Central memory CD4-positive, alpha-beta T cell (primary cell): ENCODE measurements at regions not wholly inside any gene's neighbourhood (a gene's known extent, or its start where the extent isn't known, plus 50 kb on each side); places are given as distances from the start of the nearest gene placed in this dataset.
"Not testable (repeated sequence)": the region's sequence is repeated elsewhere in the genome, so short reads cannot be mapped to it uniquely, and the experiment has no call there.

Experiments used
- DNase-seq: peaks from one replicate; pipeline ENCODE4 v3.0.0; 2022

DNA sequence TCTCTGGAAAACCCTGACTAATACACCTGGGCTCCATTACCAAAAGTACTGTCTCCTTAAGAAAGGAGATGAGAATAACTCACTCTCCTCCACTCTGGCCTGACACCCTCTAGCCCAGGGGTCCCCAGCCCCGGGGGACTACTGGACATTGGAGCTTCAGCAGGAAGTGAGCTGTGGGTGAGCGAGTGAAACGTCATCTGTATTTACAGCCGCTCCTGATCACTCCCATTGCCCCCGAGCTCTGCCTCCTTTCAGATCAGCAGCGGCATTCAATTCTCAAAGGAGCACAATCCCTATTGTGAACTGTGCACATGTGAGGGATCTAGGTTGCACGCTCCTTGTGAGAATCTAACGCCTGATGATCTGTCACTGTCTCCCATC lies 126.3 kb upstream of the TNRC6C start:
- DNase-seq: no peak

- DNase-seq: no peak
These were observed 124.7 kb upstream of the TNRC6C start for GRCh38 chr17:77833769-77834168.

DNA sequence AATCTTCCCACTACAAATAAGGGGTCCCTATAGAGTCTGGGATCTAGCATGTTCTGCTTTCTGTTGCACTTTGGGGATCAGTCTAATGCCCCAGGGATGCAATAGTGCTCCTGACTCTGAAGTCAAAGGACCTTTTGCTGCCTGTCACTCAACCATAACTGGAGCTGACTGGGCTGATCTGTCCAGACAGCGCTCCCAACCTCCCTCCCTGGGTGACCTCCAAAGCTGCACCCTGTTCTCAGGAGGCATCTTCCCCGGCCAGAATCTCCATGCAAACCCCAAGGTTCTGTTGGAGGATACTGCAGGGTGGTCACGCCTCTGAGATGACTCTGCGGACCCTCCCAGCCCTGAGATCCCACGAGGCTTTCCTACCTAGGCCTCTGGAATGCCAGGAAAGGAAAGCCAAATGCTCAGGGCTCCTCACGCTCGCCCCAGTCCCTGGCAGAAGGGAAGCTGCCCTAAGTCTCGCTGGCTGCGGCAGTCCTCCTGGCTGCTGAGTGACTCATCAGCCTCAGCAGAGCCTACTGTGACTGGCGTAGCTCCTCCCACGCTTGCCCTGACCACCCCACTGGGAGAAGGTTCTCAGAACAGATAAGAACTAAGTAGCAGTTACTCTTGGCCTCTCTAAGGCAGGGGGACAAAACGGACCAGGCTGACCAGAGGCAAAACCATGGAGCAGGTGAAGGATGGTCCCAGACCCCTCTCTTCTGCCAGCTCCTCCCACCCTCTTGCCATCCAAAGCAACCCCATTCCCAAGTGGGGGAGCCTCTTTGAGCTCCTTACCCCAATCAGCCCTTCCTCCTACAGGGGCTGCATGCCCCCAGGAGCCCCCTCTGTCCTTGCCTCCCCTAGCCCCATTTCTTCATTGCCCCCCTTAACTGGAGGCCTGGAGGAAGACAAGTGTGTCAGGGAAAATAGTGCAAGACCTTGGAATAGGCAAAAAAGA lies 124.1 kb upstream of the TNRC6C start:
- DNase-seq: no peak

- peak; percentile 27 for DNase-seq
These were observed 121.9 kb upstream of the TNRC6C start for GRCh38 chr17:77836557-77837041.

- not testable (repeated sequence) for DNase-seq
These were observed 121.4 kb upstream of the TNRC6C start for GRCh38 chr17:77837072-77837471.

GRCh38 chr17:77837917-77838316 lies 120.6 kb upstream of the TNRC6C start:
- DNase-seq: no peak

DNA sequence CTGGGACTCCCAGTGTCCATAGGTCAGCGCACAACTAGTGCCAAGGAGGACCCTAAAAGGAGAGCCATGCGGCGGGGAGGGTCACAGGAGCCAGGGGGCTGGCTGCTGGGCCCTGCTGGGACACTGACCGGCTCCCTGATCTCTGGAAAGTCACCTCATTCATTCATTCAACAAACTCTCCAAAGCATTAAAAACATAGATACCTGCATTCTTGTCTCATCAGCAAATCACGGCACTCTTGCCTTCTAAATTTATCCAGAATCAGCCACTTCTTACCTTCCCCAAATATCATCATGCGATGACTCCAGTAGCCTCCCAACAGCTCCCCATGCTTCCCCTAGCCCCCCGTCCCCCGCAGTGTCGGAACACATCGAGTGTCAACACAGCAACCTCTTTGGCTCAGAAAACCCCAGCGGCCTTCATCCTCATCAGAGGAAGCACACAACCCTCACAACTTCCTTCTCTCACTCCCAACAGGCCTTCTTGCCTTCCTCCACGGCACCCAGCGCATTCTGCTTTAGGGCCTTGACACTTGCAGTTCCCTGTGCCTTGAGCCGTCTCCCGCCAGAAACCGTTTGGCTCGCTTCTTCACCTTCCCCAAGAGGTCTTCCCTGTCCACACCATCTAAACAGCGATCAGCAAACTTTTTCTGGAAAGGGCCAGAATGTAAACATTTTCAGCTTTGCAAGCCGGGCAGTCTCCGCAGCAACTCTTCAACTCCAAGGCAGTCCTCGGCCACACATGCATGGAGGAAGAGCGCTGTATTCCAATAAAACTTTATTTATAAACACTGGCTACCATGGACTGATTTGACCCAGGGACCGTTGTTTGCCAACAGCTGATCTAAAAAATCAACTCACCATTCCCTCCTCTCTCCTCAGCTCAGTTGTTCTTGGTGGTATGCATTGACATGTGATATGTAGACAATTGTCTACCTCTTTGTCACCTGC lies 119.5 kb upstream of the TNRC6C start:
- no peak for DNase-seq

DNA sequence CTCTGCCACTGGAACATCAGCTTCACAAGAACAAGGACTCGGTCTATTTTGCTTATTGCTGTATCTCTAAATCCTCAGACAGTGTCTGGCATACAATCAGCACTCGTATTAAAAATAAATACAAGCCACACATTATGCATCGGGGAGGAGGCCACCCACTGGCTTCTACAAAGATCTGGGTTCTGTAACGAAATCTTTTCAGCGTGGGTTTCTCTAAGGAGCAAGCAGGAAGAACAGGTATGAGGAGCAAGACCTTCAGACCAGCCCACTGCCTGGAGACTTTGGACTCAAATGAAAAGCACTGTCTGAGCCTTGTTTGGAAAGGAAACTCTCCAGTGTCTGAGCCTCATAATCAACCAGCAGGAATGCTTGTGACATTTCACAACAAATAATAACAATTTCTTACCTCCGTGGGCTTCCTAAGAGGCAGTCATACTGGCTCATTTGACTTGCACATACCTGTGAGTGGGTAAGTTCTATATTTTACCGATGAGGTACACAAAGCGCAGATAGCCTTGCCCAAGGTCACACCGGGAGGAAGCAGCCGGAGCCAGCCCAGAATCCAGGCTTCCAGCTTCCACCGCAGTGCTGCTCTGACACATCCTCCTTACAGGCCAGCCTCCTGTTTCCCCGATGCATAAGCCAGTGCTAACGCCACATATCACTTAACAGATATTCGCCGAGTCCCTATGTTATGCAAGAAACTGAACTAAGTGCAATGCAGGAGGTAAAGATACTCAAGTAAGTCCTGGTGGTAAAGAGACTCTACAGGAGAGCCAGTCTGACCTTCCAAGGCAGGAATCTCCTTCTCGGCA lies 118.6 kb upstream of the TNRC6C start:
- DNase-seq: no peak

GRCh38 chr17:77840513-77841165 lies 117.9 kb upstream of the TNRC6C start:
- DNase-seq: no peak

DNA sequence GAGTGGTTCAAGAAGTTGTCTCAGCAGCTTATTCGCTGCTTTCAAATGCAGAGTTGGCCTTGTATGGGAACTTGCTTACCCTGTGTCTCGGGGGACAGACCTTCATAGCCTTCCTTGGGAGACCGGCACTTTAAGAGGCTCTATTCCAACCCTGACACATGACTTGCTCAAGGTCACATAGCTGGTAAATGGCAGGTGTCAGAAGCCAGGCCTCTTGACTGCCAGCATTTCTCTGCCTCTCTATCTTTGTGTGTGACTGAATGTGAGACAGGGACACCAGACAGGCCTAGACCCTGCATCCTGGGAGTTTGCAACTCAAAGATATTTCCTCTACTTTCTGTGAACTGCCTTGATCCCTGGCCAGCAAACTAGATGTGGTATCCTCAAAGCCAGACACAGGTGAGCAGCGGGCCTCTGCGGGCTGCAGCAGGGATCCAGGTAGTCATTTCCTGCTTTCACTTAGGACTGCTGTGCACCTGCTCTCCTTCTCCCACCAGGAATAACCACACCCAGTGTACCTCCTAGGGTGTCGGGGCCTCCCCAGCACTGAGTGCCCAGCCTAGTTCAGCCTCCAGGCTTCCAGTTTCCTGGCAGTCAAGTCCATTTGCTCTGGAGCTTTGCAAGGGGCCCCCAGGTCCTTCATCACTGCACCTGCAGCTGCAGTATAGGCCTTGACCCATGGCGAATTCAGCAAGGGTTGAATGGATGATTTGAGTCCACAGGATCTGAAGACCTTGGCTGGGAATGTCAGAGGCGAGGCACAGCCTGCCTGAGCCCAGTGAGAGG lies 116.6 kb upstream of the TNRC6C start:
- no peak for DNase-seq

DNA sequence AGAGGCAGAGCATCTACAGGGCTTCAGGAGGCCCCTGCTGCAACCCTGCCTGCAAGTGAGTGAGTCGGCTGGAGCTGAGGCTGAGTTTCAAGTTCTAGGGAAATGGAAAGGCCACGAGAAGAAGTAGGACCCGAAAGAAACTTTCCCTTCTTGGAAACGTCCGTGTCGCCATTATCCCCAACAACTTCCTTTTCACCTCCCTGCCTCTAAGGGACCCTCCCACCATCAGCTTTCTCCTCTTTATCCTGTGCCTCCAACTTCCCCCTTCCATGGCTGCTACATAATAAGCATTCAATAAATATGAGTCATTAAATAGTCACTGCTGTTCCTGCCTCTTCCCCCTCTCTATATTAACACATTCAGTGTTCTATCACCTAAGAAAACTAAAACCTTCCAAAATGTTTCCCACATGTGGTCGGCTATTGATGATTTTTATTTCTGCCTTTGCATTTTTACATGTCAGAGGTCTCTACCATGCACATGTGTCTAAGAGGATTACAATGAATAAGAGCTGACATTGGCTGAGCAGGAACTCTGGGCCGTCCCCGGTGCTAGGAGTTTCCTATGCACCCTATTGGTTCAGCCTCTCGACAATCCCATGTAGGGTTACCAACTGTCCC lies 115.9 kb upstream of the TNRC6C start:
- DNase-seq: no peak

GRCh38 chr17:77843255-77843895 lies 115.1 kb upstream of the TNRC6C start:
- peak; percentile 81 for DNase-seq

DNA sequence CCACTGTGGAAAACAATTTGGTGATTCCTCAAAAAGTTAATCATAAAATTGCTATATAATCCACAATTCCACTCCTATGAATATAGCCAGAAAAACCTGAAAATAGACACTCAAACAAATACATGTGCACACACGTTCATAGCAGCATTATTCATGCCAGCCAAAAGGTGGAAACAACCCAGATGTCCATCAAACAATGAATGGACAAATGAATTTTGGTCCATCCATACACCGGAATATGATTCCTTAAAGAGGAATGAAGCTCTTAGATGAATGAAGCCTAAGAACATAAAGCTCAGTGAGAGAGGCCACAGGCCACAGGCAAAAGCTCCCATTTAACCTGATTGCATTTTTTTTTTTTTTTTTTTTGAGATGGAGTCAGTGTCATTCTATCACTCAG lies 114.6 kb upstream of the TNRC6C start:
- DNase-seq: no peak

GRCh38 chr17:77844681-77845080 lies 113.8 kb upstream of the TNRC6C start:
- DNase-seq: no peak

DNA sequence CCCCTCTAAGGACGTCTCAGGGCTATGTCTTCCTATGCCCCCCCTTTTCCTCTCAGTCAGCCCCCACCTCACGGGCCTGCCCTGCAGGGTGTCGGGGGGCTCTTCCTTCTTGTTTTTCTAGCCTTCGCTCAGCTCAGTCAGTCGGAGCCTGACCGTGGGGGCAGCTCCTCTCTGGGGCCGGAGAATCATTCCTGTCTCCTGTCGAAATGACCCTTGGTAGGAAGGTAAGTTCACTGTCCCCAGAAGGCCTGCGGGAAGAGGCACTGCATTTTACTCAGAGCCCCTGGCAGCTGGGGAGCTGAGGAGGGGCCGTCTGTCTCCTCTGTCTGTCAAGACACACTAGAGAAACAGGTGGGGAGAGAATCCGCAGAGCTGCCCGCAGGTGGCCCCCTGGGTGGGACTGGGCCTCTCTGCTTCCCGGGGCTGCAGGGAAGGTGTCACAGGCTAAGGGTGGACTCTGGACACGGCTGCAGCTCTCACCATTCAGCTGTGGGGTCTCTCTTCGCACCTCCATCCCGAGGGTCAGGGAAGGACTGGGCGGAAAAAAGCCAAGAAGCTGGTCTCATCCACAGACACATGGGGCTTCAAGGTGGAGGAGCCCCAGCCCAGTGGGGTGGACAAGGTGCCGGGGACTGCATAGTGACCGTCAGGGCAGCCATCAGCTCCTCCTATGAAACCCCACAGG lies 112.8 kb upstream of the TNRC6C start:
- DNase-seq: no peak

DNA sequence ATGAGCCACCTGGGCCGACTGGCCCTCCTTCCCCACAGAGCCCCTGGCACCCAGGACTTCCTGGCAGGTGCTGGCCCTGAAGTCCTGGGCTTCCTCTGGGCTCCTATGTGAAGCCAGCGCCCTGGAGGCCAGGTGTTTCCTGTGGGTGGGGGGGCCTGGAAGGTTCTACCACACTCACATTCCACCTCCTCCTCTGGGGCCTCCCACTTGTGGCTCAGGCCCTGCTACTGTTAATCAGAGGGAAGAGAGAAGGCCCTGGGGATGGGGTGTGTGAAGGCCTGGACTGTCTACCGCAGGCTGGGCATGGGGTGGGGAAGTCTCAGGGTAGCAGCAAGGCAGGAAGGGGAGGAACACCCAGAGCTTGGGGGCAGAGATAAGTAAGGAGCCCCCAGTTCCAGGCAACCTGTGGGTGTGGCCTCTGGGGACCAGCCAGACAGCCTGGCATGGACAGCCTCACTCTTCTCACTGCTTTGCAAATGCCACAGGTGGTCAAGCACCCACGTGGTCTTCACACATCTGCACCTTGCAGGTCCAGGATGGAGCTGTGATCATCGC lies 111.9 kb upstream of the TNRC6C start:
- DNase-seq: peak; percentile 41

- DNase-seq: no peak
These were observed 111.0 kb upstream of the TNRC6C start for GRCh38 chr17:77847221-77848085.

GRCh38 chr17:77848257-77848656 lies 110.2 kb upstream of the TNRC6C start:
- no peak for DNase-seq
